Stimulated activated CD4-positive, alpha-beta T cell treated with anti-CD3 and anti-CD28 coated beads, Interleukin-1b, Interleukin-23, amount 100 ng/mL, for 24 hours (primary cell): ENCODE measurements at regions not wholly inside any gene's neighbourhood (a gene's known extent, or its start where the extent isn't known, plus 50 kb on each side); places are given as distances from the start of the nearest gene placed in this dataset.
"Not testable (repeated sequence)": the region's sequence is repeated elsewhere in the genome, so short reads cannot be mapped to it uniquely, and the experiment has no call there.

Experiments used
- DNase-seq, 4 experiments: peaks; one replicate each; pipeline ENCODE4 v3.0.0-alpha.2; 2020; ENCODE audit warnings: low read depth in 4 of 4, low spot score in 1 of 4

- DNase-seq: no peak
Measured at GRCh38 chr5:118211606-118212005, 776.7 kb downstream of the DTWD2 start.

- no peak for DNase-seq
Measured at GRCh38 chr5:118208031-118208453, 780.3 kb downstream of the DTWD2 start.

GRCh38 chr5:118199801-118200200 is 788.5 kb downstream of the DTWD2 start:
- DNase-seq: no peak

GRCh38 chr5:118196229-118196628 is 792.1 kb downstream of the DTWD2 start:
- no peak for DNase-seq

GRCh38 chr5:118195211-118195610 is 793.1 kb downstream of the DTWD2 start:
- DNase-seq: no peak

GRCh38 chr5:118193194-118193905 is 795.0 kb downstream of the DTWD2 start:
- no peak for DNase-seq

- no peak for DNase-seq
Measured at GRCh38 chr5:118185018-118185417, 803.3 kb downstream of the DTWD2 start.

GRCh38 chr5:118176146-118176545 is 812.2 kb downstream of the DTWD2 start:
- no peak for DNase-seq

GRCh38 chr5:118174671-118175070 is 813.7 kb downstream of the DTWD2 start:
- no peak for DNase-seq

GRCh38 chr5:118173340-118173739 is 815.0 kb downstream of the DTWD2 start:
- DNase-seq: no peak

GRCh38 chr5:118165619-118166018 is 822.7 kb downstream of the DTWD2 start:
- no peak for DNase-seq

GRCh38 chr5:118156181-118156580 is 832.2 kb downstream of the DTWD2 start:
- no peak for DNase-seq

GRCh38 chr5:118146824-118147223 is 841.5 kb downstream of the DTWD2 start:
- DNase-seq: no peak

GRCh38 chr5:118144540-118144939 is 843.8 kb downstream of the DTWD2 start:
- DNase-seq: no peak

- no peak for DNase-seq
Measured at GRCh38 chr5:118139361-118139760, 849.0 kb downstream of the DTWD2 start.

GRCh38 chr5:118126159-118126558 is 862.2 kb downstream of the DTWD2 start:
- no peak for DNase-seq

- DNase-seq: no peak
Measured at GRCh38 chr5:118125687-118126086, 862.7 kb downstream of the DTWD2 start.

GRCh38 chr5:118121258-118121657 is 867.1 kb downstream of the DTWD2 start:
- DNase-seq: no peak

- no peak for DNase-seq
Measured at GRCh38 chr5:118115791-118116190, 872.6 kb downstream of the DTWD2 start.

- DNase-seq: no peak
Measured at GRCh38 chr5:118111956-118112355, 876.4 kb downstream of the DTWD2 start.

GRCh38 chr5:118107246-118107645 is 881.1 kb downstream of the DTWD2 start:
- not testable (repeated sequence) for DNase-seq

- DNase-seq: no peak
Measured at GRCh38 chr5:118098716-118099115, 889.6 kb downstream of the DTWD2 start.

- no peak for DNase-seq
Measured at GRCh38 chr5:118095115-118095514, 893.2 kb downstream of the DTWD2 start.
